ENCODE measurements at regions not wholly inside any gene's neighbourhood (a gene's known extent, or its start where the extent isn't known, plus 50 kb on each side); places are given as distances from the start of the nearest gene placed in this dataset.

DNA sequence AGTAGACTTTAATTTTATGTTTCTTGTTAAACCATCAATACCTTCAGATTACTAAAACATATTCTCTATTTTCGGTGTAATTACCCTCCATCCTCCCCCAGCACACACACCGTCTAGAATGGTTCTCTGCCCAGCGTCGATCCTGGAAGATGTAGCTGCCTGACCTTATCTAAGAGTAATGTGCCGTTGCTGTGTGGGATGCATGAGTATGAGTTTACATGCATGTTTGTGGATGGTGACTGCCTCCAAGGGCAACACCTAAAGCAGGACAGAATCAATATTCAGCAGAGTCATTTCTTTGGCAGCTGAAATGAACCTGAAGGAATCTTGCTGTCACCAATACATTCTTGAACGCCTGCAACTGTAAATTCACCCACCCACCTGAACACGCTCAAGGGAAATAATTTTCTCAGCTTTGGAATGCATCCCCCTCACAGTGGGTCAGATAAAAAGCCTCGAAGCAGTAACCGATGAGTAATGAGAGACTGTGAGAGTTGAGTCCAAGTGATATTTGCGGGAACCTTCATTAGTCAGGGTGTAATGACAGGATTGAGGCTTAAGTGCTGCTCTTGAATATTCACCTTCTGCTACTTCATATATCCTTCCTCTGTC, 155.8 kb upstream of the RND3 start:
- TF ChIP-seq, protein P1, sequence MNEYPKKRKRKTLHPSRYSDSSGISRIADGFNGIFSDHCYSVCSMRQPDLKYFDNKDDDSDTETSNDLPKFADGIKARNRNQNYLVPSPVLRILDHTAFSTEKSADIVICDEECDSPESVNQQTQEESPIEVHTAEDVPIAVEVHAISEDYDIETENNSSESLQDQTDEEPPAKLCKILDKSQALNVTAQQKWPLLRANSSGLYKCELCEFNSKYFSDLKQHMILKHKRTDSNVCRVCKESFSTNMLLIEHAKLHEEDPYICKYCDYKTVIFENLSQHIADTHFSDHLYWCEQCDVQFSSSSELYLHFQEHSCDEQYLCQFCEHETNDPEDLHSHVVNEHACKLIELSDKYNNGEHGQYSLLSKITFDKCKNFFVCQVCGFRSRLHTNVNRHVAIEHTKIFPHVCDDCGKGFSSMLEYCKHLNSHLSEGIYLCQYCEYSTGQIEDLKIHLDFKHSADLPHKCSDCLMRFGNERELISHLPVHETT (tag by site-specific recombination; IDR thresholded peaks at IDR 0.05) = no peak
- TF ChIP-seq, protein P2, sequence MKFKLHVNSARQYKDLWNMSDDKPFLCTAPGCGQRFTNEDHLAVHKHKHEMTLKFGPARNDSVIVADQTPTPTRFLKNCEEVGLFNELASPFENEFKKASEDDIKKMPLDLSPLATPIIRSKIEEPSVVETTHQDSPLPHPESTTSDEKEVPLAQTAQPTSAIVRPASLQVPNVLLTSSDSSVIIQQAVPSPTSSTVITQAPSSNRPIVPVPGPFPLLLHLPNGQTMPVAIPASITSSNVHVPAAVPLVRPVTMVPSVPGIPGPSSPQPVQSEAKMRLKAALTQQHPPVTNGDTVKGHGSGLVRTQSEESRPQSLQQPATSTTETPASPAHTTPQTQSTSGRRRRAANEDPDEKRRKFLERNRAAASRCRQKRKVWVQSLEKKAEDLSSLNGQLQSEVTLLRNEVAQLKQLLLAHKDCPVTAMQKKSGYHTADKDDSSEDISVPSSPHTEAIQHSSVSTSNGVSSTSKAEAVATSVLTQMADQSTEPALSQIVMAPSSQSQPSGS (tag by site-specific recombination; IDR thresholded peaks at IDR 0.05; ENCODE audit: low read depth) = no peak
- TF ChIP-seq ZNF37A (tag by site-specific recombination; IDR thresholded peaks at IDR 0.05) = no peak
- TF ChIP-seq CTCF (tag by site-specific recombination; IDR thresholded peaks at IDR 0.05) = no peak
- TF ChIP-seq ZNF501 (tag by site-specific recombination; IDR thresholded peaks at IDR 0.05) = no peak
- no peak for TF ChIP-seq ZNF362 (tag by site-specific recombination; IDR thresholded peaks at IDR 0.05)
- no peak for TF ChIP-seq ZNF548 (tag by site-specific recombination; IDR thresholded peaks at IDR 0.05)

Measured in HEK293 (cell line).